GM18511 (cell line): ENCODE measurements at regions not wholly inside any gene's neighbourhood (a gene's known extent, or its start where the extent isn't known, plus 50 kb on each side); places are given as distances from the start of the nearest gene placed in this dataset.
"Not testable (repeated sequence)": the region's sequence is repeated elsewhere in the genome, so short reads cannot be mapped to it uniquely, and the experiment has no call there.

Experiments used
- ATAC-seq: cut with Tn5 transposase; IDR thresholded peaks from one replicate; pipeline ENCODE4 v1.9.1; 2021; ENCODE audit warnings: mild to moderate bottlenecking, moderate library complexity; ENCODE audit not compliant: unreplicated experiment

DNA sequence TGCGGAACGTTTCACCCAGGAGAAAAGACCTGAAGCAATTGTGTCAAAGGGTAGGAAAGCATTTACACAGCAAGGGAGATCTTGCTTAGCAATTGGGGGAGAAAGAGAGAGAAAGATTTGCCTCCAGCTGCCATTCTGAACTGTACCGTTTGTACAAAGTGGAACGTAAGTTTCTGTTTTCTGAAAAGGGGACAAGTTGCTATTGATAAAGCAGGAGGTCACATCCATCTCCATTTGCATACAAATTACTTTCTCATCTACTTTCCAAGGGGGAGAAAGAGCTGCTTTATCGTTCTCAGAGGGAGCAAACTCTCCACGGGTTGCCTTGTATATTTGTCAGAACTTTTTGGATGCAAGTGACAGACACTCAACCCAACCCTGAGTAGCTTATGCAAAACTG, 92.0 kb upstream of the CARD11 start:
- ATAC-seq, result no peak

DNA sequence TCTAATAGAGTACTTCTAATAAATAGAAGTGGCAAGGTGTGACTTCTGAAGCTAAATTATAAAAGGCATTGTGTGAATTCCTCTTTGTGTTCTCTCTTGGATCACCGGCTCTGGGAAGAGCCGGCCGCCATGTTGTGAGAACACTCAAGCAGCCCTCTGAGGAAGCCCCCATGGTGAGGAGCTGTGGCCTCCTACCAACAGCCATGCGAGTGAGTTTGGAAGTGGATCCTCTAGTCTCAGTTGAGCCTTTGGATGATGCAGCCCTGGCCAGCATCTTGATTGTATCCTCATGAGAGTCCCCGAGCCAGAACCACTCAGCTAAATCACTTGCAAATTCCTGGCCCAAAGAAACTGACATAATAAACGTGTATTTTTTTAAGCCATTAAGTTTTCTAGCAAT, 94.5 kb upstream of the CARD11 start:
- no peak for ATAC-seq

DNA sequence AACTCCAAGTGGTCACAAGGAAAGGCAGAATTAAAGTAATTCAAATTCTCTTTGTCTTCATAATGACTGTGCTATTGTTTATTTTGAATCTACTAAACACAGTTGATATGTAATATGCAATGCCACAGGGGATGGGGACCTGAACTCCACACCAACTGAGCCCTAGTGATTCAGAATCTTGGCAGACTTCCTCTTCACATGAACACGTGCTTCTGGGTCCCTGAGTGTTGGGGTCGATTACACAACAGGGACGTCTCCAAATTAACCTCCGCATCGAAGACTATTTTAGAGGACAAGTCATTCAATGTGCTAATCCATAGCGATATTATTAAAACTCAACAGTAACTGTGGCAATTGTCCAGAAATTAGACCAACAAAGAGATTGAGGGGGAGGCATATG, 95.3 kb upstream of the CARD11 start:
- ATAC-seq, result no peak

DNA sequence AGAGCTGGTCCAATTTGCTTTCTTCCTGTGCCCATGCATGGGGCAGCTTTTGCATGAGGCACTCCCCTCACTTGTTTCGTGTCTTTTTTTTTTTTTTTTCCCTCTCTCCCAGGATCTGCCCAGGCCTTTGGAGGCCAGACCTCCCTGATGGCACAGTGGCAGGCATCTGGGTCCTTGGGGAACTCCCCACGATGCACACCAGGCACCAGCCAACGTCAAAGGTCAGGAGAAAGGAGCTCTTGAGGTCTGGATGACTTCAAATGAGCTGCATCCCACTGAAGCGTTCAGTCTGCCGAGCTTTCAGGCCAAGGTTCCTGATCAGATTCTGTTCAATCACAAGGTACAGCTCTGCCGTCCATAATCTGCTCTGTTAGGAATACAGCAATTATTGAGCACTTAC, 97.2 kb upstream of the CARD11 start:
- ATAC-seq, result no peak

DNA sequence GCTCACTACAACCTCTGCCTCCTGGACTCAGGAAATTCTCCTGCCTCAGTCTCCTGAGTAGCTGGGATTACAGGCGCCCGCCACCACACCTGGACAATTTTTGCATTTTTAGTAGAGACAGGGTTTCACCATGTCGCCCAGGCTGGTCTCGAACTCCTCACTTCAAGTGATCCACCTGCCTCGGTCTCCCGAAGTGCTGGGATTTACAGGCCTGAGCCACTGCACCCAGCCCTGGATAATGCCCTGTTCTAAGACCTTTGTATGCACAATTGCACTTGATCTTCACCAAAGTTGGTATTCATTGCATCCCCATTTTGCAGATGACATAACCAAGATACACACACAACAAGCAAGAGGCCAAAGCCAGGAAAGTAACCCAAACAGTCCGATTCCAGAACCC, 97.7 kb upstream of the CARD11 start:
- no peak for ATAC-seq

DNA sequence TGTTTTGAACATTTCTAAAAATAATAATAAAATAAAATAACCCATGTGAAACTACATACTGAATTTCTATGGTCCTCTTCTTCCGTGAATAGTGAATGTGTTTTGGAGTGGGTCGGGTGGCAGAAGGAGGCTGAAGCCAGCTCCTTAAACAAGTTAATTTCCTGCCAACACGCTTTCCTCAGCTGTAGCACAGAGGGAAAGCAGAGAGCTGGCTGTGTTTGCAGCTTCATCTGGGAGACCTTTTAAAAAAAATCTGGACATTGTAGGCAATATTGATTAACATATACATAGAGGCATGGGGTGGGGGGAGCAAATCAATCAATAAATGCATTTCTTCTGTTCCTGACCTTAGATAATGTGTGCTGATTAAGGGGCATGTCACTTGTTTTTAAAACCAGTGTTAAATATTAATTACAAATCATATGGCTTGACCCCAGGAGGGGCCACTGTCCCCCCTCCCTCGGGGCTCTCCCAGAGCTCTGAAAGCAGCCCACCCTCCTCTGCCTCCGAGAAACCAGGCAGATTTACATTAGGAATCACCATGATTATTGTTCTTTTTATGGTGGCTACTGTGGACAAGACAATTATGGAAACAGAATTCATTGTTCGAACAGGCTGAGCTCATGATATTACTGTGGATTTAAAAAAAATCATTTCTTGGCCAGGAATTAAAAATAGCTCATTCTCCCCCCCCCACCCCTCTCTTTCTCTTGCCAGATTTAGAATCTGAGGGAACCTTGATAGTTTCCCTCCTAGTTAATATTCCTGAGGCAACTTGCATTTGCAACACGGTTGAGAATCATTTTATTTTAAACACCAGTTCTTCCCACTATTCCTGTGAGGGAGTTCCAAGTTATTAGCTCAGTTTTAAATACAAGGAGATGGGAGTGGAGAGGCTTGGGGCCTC, 100.5 kb upstream of the CARD11 start:
- no peak for ATAC-seq

DNA sequence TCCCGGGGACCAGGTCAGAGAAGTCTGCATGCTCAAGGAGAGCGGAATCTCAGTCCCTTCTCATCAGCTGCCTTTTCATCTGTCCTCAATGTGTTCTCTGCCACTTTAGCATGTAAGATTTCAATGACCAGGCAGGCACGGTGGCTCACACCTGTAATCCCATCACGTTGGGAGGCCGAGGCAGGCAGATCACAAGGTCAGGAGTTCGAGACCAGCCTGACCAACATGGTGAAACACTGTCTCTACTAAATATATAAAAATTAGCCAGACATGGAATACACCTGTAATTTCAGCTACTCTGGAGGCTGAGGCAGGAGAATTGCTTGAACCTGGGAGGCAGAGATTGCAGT, 101.1 kb upstream of the CARD11 start:
- not testable (repeated sequence) for ATAC-seq

DNA sequence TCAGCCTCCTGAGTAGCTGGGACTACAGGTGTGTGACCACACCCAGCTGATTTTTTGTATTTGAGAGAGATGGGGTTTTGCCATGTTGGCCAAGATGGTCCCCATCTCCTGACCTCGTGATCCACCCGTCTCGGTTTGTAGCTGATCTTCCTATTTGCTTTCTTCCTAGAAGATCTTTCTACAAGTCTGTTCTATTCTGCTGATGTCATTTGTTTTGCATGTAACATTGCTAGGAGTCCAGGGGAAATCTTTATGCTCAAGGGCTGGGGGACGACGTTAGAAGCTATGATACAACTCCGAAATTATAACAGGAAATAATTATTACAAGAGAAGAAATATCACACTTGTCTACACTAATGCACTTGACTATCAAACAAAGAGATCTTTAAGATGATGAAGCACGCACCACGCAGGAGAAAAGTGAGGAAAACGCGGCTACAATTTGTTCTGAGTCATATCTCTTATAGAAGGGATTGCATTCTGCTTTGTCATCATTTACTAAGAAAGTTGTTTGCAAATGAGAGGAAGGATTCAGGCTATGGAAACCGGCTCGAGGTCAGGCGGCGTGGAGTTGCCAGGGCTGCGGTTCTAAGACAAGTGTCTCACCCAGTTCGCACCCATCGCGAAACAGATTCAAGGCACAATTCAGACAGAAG, 103.0 kb upstream of the CARD11 start:
- no peak for ATAC-seq

DNA sequence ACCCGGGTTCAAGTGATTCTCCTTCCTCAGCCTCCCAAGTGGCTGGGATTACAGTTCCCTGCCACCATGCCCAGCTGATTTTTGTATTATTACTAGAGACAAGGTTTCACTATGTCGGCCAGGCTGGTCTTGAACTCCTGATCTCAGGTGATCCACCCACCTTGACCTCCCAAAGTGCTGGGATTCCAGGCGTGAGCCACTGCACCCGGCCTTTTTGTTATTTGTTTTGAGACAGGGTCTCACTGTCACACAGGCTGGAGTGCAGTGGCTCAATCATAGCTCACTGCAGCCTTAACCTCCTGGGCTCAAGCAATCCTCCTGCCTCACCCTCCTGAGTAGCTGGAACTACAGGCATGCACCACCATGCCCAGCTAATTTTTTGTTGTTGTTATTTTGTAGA, 104.8 kb upstream of the CARD11 start:
- ATAC-seq, result not testable (repeated sequence)

DNA sequence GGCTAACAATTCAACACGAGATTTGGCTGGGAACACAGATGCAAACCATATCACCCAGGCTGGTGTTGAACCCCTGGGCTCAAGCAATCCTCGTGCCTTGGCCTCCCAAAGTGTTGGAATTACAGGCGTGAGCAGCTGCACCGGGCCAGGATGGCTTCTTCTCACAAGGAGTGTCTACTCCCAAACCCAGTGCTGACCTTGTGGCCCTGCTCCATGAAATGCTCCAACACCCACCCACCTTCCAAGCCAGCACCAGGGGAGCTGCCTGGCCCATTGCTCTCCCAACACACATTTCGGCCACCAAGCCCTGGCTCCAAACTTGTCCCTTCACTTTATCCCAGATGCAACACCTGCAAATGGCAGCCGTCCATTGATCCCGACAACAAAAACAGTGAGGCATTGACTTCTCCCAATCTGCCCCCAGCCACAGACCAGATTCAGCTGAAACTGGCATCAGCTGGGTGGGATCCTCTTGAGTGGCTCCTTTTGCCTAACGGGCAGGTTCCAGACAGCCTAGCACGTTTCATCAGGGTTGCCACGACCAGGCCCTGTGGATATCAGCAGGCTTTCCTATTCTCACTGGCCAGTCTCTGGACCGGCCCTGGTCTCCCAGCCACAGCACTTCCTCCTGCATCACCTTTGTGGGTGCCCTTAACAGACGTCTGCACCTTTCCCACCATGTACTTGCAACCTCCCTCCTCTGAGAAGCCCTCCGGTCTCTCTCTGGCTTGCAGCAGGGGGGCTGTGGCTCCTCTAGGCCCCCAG, 105.7 kb upstream of the CARD11 start:
- no peak for ATAC-seq

DNA sequence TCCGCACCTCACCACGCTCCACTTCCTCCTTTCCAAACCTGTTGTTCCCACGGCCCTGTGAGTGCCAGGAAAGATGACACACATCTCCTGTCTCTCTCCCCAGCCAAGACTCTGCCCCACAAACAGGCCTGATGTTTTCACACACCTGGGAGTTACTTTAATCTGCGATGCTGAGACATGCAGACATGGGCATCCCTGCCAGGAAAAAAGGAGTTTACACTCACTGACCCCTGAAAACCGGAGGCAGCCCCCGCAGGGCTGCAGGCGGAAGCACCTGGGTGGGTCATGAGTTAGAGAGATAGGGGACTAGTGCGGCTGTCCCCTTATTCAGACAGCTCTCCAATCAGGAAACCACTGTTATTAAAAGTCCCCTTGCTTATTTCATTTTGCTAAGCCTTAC, 106.4 kb upstream of the CARD11 start:
- no peak for ATAC-seq

DNA sequence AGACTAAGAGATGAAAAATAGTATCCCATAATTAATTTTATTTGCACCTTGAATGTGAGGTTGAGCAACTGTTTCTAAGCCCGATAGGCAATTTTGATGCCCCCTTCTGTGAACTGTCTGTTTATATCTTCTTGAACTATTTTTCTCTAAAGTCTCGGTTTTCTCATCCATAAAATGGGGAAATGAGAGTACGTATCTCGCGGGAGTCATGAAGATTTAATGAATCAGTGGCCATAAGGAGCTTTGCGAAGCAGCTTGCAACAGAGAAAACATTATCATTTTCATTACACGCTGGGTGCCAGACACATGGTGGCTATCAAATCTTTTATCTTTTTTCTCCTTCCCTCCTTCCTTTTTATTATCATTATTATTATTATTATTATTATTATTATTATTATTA, 108.1 kb upstream of the CARD11 start:
- no peak for ATAC-seq

DNA sequence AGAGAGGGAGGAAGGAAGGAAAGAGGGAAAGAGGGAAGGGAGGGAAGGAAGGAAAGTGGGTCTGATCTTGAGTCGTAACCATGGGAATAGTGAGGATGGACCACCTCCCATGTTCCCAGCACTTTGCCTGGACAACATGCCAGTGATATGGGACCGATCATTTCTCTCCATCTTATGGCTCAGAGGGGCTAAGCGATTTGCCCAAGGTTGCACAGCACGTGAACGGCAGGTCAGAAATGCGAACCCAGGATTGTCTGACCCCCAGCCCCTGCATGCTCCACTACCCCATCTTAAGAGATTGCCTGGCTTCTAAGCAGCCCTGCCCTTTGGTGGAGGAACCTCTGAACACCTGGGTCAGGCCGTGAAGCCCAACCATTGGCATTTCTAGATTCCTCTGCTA, 109.0 kb upstream of the CARD11 start:
- no peak for ATAC-seq

DNA sequence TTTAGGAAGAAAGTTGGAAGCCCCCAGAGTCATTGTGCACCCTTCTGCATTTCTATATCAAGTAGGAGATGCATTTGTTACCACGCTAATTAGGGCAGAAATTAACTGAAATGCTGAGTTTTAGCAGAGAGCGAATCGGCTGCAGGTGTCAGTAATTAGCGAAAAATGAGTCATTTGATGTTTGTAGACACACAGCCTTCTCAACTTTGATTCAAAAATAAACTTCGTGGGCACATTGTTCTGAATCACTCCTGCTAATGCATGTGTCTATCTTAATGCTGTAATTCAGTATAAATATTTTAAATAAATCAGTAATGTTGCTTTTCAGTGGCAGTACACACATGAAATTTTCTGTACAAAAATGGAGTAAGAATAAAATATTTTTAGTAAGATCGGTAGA, 109.5 kb upstream of the CARD11 start:
- ATAC-seq, result no peak

DNA sequence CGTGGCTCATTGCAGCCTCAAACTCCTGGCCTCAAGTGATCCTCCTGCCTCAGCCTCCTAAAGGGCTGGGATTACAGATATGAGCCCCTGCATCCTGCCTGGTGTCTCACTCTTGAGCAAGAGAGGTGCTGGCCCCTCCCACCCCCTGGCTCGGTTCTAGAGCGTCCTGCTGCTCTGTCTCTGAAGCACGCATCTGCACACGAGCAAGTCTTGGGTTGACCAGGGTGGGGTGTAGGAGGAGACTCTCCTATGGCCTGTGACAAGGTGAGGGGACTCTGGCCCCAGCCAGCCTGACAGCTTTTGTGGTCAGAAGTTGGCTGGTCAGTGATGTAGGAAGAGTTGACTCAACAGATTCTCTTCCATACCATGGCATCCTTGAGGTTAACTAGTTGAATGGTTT, 110.7 kb upstream of the CARD11 start:
- no peak for ATAC-seq

DNA sequence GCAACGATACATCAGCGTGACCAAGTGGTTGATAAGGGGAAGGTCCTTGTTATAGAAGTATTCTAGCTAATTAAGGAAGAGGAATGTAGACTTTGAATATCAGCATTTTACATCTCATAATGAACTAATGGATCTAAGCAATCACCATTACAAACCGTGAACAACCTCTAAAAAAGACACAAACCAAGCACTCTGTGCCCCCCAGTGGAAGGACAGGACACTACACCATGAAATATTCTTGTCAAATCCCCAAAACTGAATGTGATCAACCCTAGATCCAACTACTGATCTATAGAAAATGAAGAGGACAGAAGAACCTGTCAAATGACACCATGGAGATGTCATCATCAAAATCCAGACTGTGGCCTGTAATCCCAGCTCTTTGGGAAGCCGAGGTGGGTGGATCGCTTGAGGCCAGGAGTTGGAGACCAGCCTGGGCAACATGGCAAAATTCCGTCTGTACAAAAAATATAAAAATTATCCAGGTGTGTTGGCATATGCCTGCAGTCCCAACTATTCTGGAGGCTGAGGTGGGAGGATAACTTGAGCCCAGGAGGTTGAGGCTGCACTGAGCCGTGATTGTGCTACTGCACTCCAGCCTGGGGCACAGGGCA, 111.3 kb upstream of the CARD11 start:
- peak; percentile 66 for ATAC-seq

DNA sequence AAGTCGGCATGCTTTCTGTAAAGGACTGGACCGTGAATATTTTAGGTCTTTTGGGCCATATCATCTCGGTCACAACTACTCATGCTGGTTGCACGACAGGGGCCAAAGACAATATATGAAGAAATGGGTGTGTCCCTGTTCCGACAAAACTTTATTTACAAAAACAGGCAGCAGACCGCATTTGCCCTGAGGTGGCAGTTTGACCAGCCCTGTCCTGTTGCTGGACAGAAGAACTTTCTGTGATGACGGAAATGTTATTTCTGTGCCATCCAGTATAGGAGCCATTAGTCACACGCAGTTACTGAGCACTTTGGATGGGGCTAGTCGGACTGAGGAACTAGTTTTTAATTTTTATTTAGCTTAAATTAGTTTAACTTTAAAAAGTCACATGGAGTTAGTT, 112.8 kb upstream of the CARD11 start:
- ATAC-seq, result no peak

DNA sequence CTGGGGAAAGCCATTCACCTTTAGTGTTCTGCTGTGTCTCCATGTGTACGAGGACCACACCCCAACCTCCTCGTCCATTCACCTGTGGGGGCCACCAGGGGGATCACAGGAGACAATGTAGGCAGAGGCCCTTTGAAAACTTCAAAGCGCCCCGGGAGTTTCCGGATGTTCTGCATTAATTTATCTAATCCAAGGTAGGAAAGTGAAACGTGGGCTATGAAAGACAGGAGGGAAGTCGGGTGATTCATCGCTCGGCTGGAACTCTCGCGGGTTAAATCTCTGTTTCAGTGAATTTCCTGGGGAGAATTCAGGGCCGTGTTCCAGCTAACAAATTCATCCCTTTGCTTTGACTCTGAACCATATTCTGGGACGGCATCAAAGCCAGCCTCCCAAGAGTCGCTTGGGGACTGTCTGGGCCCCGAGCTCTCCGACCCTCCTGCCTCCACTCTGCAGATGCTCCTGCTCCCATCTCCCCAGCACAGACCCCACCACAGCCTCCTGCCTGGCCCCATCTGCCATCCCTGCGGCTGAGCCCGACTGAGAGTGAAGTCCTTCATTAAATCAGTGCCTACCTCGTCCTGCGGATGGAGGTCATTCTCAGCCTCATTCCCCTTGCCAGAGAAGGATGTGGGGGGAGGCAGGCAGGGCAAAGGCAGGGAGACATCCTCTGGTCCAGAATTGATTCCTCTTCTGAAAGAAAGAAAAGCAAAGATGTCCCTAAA, 114.1 kb upstream of the CARD11 start:
- no peak for ATAC-seq

DNA sequence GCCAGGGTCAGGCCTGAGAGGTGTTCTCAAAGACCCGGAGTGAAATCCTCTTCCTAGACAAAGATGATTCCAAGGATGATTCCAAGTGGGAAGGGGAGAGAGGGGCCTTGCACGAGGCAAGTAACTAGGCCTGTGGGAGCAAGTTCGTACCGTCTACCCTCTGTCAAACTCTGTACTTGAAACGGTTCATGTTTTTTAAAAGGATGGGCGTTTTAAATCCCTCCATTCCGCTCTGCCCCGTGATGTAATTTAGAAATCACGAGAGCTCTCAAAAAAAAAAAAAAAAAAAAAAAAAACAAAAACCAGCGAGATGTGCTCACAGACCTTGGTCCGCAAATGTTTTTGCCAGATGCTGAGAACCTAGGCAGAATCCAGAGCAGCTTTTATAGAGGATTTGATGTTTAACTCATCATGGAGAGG, 114.7 kb upstream of the CARD11 start:
- no peak for ATAC-seq

DNA sequence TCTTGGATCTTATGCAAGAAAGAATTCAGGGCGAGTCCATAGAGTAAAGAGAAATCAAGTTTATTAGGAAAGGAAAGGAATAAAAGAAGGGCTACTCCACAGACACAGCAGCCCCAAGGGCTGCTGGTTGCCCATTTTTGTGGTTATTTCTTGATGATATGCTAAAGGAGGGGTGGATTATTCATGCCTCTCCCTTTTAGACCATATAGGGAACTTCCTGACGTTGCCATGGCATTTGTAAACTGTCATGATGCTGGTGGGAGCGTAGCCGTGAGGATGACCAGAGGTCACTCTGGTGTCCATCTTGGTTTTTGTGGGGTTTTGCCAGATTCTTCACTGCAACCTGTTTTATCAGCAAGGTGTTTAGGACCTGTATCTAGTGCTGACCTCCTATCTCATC, 115.4 kb upstream of the CARD11 start:
- no peak for ATAC-seq

DNA sequence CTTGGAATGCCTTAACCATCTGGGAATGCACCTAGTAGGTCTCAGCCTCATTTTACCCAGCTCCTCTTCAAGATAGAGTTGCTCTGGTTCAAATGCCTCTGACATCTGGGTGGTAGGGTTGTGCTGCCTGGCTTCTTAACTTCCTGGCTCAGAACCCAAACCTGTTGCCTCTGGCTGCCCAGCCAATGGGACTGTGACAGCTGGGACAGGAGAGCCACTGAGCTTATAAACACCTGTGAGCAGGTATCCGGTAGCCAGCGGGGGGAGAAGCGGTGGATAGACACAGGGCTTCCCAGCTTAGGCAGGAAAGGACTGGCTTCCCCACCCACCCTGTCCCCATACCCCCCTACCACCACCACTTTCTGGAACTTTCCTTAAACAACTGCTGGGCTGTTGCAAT, 115.8 kb upstream of the CARD11 start:
- ATAC-seq, result no peak
